SJSA1 (cell line): ENCODE measurements at regions not wholly inside any gene's neighbourhood (a gene's known extent, or its start where the extent isn't known, plus 50 kb on each side); places are given as distances from the start of the nearest gene placed in this dataset.

Experiments
- DNase-seq, 2 experiments: peaks; one replicate each; pipeline ENCODE4 v3.0.0-alpha.2; 2015 to 2020; ENCODE audit warnings: low spot score in 2 of 2, low read depth in 1 of 2
- H3K27ac ChIP-seq: fragments of 250-450 bp; sonication (Bioruptor Pico); 2 replicates; pipeline ENCODE4 v1.5.1; 2020; ENCODE audit warnings: mild to moderate bottlenecking, moderate library complexity
- H3K27me3 ChIP-seq: fragments of 250-450 bp; sonication (Bioruptor Pico); replicated peaks from 2 replicates; pipeline ENCODE4 v1.5.1; 2020; ENCODE audit warnings: mild to moderate bottlenecking, moderate library complexity
- H3K36me3 ChIP-seq: fragments of 250-450 bp; sonication (Bioruptor Pico); 2 replicates; pipeline ENCODE4 v1.5.1; 2020; ENCODE audit warnings: mild to moderate bottlenecking
- H3K4me1 ChIP-seq: fragments of 250-450 bp; sonication (Bioruptor Pico); replicated peaks from 2 replicates; pipeline ENCODE4 v1.6.1; 2021; ENCODE audit warnings: mild to moderate bottlenecking
- H3K4me3 ChIP-seq: fragments of 250-450 bp; sonication (Bioruptor Pico); 2 replicates; pipeline ENCODE4 v1.5.1; 2020; ENCODE audit warnings: mild to moderate bottlenecking
- H3K9me3 ChIP-seq: fragments of 250-450 bp; sonication (Bioruptor Pico); replicated peaks from 2 replicates; pipeline ENCODE4 v1.5.1; 2020; ENCODE audit warnings: mild to moderate bottlenecking

DNA sequence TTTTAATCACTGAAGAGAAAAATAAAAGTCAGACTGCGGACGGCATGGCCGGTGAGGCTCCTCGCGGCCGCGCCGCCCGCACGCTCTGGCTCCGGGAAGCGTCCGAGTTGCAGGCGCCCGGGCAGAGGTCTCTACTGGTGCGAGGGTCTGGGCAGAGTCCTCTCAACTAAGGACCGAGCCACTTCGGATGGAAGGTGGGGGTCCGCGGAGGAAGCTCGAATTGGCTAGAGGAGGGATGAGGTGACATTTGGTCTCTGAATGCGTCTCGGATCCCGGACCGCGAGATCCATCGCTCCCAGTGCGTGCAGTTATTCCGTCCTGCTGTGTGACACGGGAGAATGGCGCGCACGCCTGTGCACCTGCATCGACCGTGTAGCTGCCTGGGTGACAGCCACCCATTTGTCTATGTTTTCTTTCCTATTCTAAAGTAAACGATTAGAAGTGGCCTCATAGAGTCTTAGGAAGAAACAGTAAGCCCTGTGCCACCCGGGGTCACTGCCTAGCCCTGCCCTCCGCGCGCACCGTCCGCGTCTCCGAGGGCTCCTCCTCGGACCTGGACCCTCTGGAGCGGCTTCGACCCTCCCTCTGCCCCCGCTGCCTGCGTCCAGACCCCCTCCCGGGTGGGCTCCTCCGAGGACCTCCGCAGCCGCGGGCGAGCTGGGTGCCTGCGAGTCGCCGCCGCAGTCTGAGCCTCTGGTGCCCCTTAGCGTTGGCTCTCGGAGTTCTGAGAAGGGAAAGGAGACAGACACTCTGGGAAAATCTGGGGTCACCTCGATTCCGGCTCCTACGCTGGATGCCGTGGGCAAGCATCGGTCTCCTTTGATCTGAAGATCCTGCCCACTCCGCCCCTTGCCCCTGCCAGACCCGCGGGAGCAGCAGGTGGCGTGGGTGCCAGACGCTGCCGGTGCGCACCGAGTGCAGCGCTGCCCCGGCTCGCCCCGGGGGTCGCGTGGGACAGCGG, 347.4 kb downstream of the LIG4 start:
- no peak overlapping the region for H3K27ac ChIP-seq
- H3K27me3 ChIP-seq, result peaks cover 70% of the 10 kb centered on the region
- peak overlapping the region; percentile 34 for H3K4me3 ChIP-seq
- no peaks in the 10 kb centered on the region for H3K36me3 ChIP-seq
- peaks cover 24% of the 10 kb centered on the region for H3K4me1 ChIP-seq
- H3K9me3 ChIP-seq, result no peaks in the 10 kb centered on the region; the same call in 1 of the 2 replicates
- DNase-seq, result peak; percentile 43 to 66

DNA sequence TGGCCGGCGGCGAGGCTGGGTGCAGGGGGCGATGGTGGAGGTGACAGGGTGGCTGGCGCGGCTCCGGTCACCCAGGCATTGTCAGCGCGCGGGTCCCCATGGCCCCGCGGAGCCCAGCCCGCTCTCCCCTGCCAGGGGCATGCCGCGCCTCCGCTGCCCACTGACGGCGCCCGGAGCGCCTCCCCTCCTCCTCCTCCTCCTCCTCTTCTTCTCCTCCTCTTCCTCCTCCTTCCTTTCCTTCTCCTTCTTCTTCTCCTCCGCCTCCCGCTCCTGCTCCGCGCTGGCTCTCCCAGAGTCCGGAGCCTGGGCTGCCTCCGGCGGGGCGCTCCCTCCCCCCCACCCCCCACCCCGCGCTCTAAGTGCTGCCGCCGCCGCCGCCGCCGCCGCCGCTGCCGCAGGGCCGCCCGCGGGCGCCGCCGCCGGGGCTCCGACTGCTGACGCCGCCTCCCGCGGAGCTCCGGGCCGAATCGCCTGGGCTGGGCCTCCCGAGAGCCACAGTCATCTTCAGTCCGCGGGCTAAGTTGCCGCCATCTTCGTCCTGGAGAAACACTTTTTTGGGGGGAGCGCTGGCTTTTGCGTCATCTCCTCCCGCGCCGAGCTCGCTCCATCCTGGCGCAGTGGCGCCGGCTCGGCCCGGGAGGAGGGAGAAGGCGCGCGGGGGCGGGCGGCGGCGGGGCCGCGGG, 348.3 kb downstream of the LIG4 start:
- H3K4me1 ChIP-seq, result peaks cover 24% of the 10 kb centered on the region
- peaks cover 70% of the 10 kb centered on the region for H3K27me3 ChIP-seq
- no peak overlapping the region for H3K27ac ChIP-seq
- no peak for DNase-seq
- H3K4me3 ChIP-seq, result peak overlapping the region; percentile 34
- no peaks in the 10 kb centered on the region for H3K36me3 ChIP-seq
- H3K9me3 ChIP-seq, result no peaks in the 10 kb centered on the region; the same call in 1 of the 2 replicates

DNA sequence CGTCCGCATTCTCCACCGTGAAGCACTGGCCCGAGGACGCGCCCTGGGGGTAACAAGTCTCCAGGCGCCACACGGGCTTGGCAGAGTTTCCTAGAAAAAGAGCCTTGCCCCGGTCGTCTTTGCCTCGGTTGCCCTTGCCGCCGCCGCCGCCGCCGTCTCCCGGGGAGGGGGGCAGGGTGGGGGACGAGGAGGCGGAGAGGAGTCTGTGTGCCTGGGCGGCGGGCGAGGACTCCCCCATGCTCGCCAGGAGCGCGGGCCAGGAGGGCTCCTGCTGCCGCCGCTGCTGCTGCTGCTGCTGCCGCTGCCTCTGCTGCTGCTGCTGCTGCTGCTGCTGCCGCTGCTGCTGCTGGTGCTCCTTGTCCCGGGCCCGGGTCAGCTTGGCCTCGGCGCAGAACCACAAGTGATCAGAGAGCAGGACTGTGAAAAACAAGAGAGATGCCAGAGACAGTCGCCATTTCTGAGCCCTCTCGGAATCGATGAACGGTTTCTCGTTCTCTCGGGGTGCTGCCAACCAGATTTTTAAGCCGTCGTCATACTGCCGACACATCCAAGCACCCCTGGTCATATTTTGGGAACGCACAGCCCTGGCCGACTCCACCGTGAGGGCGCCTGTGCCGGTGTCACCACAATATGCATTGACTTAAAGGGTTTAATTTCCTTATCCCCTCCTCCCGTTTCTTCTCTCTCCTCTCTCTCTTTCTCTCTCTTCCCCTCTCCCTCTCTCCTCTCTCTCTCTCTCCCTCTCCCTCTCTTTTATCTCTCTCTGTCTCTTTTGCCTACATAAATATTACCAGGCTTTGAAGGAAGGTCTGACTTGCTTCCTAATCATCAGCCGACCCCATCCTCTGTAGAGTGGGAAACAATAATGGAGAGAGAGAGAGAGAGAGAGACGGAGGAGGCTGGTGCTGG, 349.1 kb downstream of the LIG4 start:
- peak in 1 of 2 experiments; percentile 40 for DNase-seq
- H3K27ac ChIP-seq, result no peak overlapping the region

DNA sequence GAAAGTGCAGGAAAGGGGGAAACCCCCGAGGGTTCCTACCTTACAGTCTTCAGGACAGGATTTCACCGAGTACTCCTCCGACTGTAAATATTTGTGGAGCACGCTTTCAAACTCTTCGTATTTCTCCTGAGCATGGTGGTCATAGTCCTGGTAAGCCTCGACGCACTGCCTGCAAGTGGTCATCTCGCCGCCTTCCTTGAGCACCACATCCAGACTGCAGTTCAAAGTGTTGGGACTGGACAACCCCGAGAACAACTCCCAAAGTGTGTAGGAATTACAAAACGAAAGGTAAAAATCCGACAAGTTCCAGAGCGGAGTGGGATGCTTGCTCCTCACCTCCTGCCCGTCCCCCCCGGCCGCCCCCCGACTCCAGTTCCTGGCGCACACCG, 349.7 kb downstream of the LIG4 start:
- DNase-seq, result no peak
- Histone ChIP-seq H3K27me3 (peaks cover 68% of the 10 kb centered on the region), H3K36me3 (no peaks in the 10 kb centered on the region), H3K9me3 (no peaks in the 10 kb centered on the region; the same call in 1 of the 2 replicates), H3K27ac (no peak overlapping the region), H3K4me3 (peak overlapping the region; percentile 34), H3K4me1 (peaks cover 24% of the 10 kb centered on the region)

More for the DNA sequence above, 349.1 kb downstream of the LIG4 start:
- Histone ChIP-seq H3K4me3 (peak overlapping the region; percentile 34), H3K36me3 (no peaks in the 10 kb centered on the region), H3K9me3 (no peaks in the 10 kb centered on the region; the same call in 1 of the 2 replicates), H3K4me1 (peaks cover 24% of the 10 kb centered on the region), H3K27me3 (peaks cover 74% of the 10 kb centered on the region)

DNA sequence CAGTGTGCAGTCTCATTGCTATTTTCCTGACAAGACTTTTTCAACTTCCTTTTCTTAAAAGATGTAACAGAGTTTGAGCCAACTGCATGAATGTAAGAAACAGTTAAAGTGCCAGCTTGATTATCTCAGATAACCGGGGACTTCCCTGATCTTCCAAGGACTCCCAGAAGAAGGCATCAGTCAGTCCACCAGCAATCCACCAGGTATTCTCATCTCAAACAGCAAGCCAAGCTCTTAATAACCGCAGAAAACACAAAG, 350.1 kb downstream of the LIG4 start:
- DNase-seq, result no peak

DNA sequence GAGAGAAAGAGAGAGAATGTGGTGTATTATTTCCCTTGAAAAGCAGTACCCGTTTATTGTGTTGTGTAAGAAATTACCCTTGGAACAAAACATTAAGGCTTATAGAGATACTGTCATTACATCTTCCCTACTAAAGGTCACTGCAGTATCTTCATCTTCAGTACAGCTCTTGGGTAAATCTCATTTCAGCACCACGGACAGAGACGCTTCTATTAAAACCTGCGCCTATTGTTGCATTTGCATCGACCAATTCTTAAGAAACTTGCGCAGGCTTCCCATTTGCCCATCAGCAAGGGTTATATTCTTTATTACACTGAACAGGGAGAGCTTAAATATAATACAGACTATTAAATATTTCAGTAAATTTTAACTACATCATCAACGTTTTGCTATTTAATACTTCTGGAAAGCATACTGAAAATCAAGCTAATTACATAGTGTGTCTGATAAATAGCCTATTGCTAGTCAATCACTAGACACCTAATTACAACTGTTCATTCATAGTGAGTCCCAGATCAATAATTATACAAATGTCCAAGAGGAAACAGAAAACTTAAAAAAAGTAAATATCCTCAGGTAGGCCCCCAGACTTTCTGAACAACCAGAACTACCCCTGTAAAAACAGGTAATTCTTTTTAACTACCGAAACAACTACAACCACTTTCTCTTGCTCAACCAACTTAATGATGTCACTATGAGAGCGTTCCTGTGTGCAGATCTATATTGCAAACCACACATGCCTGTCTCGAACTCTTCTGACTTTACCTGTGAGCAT, 350.6 kb downstream of the LIG4 start:
- Histone ChIP-seq H3K9me3 (no peaks in the 10 kb centered on the region; the same call in 1 of the 2 replicates), H3K27ac (no peak overlapping the region), H3K27me3 (peaks cover 59% of the 10 kb centered on the region), H3K4me3 (no peak overlapping the region), H3K4me1 (peaks cover 24% of the 10 kb centered on the region), H3K36me3 (no peaks in the 10 kb centered on the region)
- DNase-seq, result peak in 1 of 2 experiments; percentile 43

More for the DNA sequence above, 350.1 kb downstream of the LIG4 start:
- Histone ChIP-seq H3K27me3 (peaks cover 64% of the 10 kb centered on the region), H3K4me3 (no peak overlapping the region), H3K36me3 (no peaks in the 10 kb centered on the region), H3K4me1 (peaks cover 24% of the 10 kb centered on the region), H3K9me3 (no peaks in the 10 kb centered on the region; the same call in 1 of the 2 replicates), H3K27ac (no peak overlapping the region)

DNA sequence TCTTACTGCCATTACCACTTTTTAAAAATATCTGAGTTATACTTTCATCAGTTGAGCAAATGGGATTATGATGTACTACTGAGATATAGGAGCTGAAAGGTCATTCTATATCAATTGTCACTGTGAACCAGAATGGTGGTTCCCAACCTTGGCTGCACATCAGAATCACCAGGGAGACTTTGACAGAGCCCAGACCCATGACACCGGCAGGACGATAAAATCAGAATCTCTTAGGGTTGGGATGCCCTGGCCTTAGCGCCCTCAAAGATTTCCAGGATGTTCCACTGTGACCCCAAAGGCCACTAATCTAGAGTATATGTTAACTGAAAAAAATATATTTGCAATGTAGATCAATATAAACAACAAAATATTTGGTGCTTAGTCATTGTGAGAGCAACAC, 355.1 kb downstream of the LIG4 start:
- Histone ChIP-seq H3K9me3 (no peaks in the 10 kb centered on the region; the same call in 1 of the 2 replicates), H3K4me1 (no peaks in the 10 kb centered on the region), H3K27me3 (peaks cover 20% of the 10 kb centered on the region), H3K4me3 (no peak overlapping the region), H3K36me3 (no peaks in the 10 kb centered on the region), H3K27ac (no peak overlapping the region)
- DNase-seq, result no peak

DNA sequence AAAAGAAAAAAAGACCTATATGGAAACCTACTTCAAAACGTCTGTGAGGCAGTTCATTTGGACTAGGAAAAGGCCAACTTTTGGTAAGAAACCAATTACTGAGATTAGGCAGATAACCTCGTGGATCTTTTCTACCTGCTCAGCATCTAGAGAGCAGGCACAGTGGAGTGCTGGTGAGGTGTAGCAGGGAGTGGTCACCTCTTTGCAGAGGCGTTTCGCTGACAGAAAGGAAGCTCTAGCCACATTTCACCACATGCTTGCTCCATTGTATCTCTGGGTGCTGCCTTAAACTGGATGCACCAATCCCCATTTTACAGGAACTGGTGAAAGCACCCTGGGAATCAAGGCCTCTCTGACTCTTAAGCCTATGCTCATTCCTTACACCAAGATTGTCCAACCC, 360.5 kb downstream of the LIG4 start:
- no peaks in the 10 kb centered on the region for H3K4me1 ChIP-seq
- no peak for DNase-seq
- no peak overlapping the region for H3K4me3 ChIP-seq
- H3K36me3 ChIP-seq, result no peaks in the 10 kb centered on the region
- H3K27ac ChIP-seq, result no peak overlapping the region
- no peaks in the 10 kb centered on the region for H3K9me3 ChIP-seq
- no peaks in the 10 kb centered on the region; the same call in 1 of the 2 replicates for H3K27me3 ChIP-seq

DNA sequence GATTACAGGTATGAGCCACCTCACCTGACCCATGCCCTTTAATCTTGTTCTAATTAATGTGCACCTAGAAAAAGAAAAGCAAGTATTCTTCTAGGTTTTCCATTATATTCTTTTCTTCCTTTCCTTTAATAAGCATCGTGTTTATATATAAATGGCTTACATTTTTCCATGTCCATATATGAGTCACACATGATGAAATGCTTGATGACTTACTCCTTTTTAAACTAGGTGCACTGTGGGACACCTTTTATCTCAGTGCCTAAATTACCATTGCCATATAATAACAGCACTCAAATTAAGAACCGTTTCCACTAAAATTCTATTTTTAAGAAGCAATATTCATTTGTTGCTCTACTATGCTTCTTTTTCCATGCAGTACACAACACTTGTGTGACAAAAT, 363.3 kb downstream of the LIG4 start:
- DNase-seq, result no peak
- no peaks in the 10 kb centered on the region for H3K9me3 ChIP-seq
- no peak overlapping the region for H3K27ac ChIP-seq
- H3K4me1 ChIP-seq, result no peaks in the 10 kb centered on the region
- no peaks in the 10 kb centered on the region for H3K27me3 ChIP-seq
- H3K36me3 ChIP-seq, result no peaks in the 10 kb centered on the region
- H3K4me3 ChIP-seq, result no peak overlapping the region

DNA sequence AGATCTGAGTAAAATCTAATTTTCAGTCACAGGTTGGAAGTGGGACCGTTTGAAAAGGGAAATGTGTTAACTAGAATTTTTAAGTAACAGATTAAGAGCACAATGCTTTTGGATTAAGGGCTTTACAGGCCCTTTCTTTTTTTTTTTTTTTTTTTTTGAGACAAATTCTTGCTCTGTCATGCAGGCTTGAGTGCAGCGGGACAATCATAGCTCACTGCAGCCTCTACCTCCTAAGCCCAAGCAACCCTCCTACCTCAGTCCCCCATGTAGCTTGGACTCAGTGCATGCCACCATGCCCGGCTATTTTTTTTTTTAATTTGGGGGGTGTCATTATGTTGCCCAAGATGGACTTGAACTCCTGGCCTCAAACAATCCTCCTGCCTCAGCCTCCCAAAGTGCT, 363.7 kb downstream of the LIG4 start:
- H3K27ac ChIP-seq, result no peak overlapping the region
- no peaks in the 10 kb centered on the region for H3K4me1 ChIP-seq
- no peaks in the 10 kb centered on the region for H3K27me3 ChIP-seq
- no peaks in the 10 kb centered on the region for H3K36me3 ChIP-seq
- no peak overlapping the region for H3K4me3 ChIP-seq
- H3K9me3 ChIP-seq, result no peaks in the 10 kb centered on the region
- no peak for DNase-seq

DNA sequence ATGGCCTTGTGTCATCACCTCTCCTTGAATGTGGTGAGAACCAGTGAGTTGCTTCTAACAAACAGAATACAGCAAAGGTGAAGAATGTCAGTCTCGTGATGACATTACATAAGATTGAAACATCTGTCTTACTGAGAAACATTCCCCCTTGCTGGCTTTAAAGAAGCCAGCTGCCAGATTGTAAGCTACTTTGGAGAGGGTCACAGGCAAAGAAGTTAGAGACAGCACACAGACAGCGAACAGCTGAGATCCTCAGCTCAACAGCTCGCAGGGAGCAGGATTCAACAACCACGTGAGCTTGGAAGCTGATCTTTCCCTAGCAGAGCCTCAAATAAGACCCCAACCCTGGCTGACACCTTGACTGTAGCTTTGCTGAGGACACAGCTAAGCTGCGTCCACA, 367.9 kb downstream of the LIG4 start:
- Histone ChIP-seq H3K27ac (no peak overlapping the region), H3K27me3 (no peaks in the 10 kb centered on the region)
- DNase-seq, result no peak

DNA sequence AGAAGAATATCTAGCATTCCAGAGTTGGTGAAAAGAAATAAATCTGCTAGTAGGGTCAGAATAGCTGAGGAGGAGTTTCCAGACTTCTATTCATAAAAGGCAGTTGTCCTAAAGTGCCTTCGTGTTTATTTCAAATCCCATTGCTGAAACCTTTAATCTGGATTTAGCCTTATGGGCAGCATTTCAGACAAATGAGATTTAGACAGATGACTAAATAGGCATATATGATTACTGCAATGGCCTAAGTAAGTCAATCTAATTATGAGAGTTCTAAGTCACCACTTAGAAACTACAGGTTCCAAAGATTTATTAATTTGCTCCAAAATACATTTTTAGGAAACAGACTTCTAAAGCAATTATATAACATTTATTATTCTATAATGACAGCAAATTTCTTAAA, 368.7 kb downstream of the LIG4 start:
- DNase-seq, result no peak
- Histone ChIP-seq H3K27me3 (no peaks in the 10 kb centered on the region), H3K36me3 (no peaks in the 10 kb centered on the region), H3K4me1 (no peaks in the 10 kb centered on the region), H3K9me3 (no peaks in the 10 kb centered on the region), H3K27ac (no peak overlapping the region), H3K4me3 (no peak overlapping the region)

More for the DNA sequence above, 367.9 kb downstream of the LIG4 start:
- Histone ChIP-seq H3K4me1 (no peaks in the 10 kb centered on the region), H3K36me3 (no peaks in the 10 kb centered on the region), H3K9me3 (no peaks in the 10 kb centered on the region), H3K4me3 (no peak overlapping the region)

DNA sequence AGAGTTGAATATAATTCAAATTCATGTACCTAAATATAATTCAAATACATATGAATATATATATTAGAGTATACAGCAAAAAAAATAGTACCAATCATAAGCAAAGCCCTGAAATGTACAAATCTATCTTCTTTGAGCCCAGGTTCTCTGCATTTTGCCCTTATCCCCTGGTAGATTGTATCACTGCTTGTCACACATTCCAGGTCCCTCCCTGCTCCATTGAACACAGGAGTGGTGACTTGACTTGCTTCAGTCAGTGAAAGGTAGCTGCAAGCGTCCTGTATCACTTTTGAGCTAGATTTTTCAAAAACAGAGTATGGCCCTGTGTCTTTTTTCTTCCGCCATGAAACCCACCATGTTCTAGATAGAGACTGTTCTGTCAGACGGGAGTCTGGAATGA, 369.4 kb downstream of the LIG4 start:
- H3K4me3 ChIP-seq, result no peak overlapping the region
- H3K4me1 ChIP-seq, result no peaks in the 10 kb centered on the region
- no peak overlapping the region for H3K27ac ChIP-seq
- DNase-seq, result no peak
- no peaks in the 10 kb centered on the region for H3K36me3 ChIP-seq
- no peaks in the 10 kb centered on the region for H3K9me3 ChIP-seq
- no peaks in the 10 kb centered on the region for H3K27me3 ChIP-seq
